Loucy (cell line): ENCODE measurements at regions not wholly inside any gene's neighbourhood (a gene's known extent, or its start where the extent isn't known, plus 50 kb on each side); places are given as distances from the start of the nearest gene placed in this dataset.

Source experiments
- H2AFZ ChIP-seq: fragments of 200-600 bp; sonication (generic); 2 replicates; pipeline ENCODE4 v1.6.0; 2016; ENCODE audit warnings: antibody characterized with exemption, mild to moderate bottlenecking, low read length, moderate library complexity
- H3F3A ChIP-seq: fragments of 200-600 bp; 2 replicates; pipeline ENCODE4 v1.6.0; 2016; ENCODE audit warnings: antibody characterized with exemption, low read depth, mild to moderate bottlenecking
- H3K27me3 ChIP-seq: fragments of 200-600 bp; sonication (generic); 2 replicates; pipeline ENCODE4 v1.6.1; 2014; ENCODE audit warnings: low read length, mild to moderate bottlenecking; ENCODE audit not compliant: insufficient read depth, poor library complexity, severe bottlenecking
- H3K36me3 ChIP-seq: fragments of 200-600 bp; sonication (generic); 2 replicates; pipeline ENCODE4 v1.6.1; 2016; ENCODE audit warnings: low read length; ENCODE audit not compliant: insufficient read depth
- H3K4me1 ChIP-seq: fragments of 200-600 bp; sonication (generic); 2 replicates; pipeline ENCODE4 v1.5.1; 2014; ENCODE audit warnings: low read length, mild to moderate bottlenecking; ENCODE audit not compliant: insufficient read depth, poor library complexity, severe bottlenecking
- H3K4me2 ChIP-seq: fragments of 200-600 bp; sonication (generic); 2 replicates; pipeline ENCODE4 v1.6.0; 2014; ENCODE audit warnings: antibody characterized with exemption, low read length, low read depth, mild to moderate bottlenecking; ENCODE audit not compliant: poor library complexity, severe bottlenecking
- H3K4me3 ChIP-seq: fragments of 200-600 bp; sonication (generic); 2 replicates; pipeline ENCODE4 v1.5.1; 2014; ENCODE audit warnings: low read length, mild to moderate bottlenecking, mixed read lengths; ENCODE audit not compliant: poor library complexity, severe bottlenecking
- H3K79me2 ChIP-seq: fragments of 200-600 bp; sonication (generic); 2 replicates; pipeline ENCODE4 v1.6.1; 2014; ENCODE audit warnings: low read length; ENCODE audit not compliant: insufficient read depth
- H3K9ac ChIP-seq: fragments of 200-600 bp; sonication (generic); 2 replicates; pipeline ENCODE4 v1.6.0; 2014; ENCODE audit warnings: mild to moderate bottlenecking, low read depth, low read length, moderate library complexity; ENCODE audit not compliant: poor library complexity, severe bottlenecking
- H3K9me2 ChIP-seq: fragments of 200-600 bp; sonication (generic); replicated peaks from 2 replicates; pipeline ENCODE4 v1.6.1; 2016; ENCODE audit warnings: low read depth, low read length, mixed read lengths
- H3K9me3 ChIP-seq: fragments of 200-600 bp; sonication (generic); 2 replicates; pipeline ENCODE4 v1.6.1; 2014; ENCODE audit warnings: mild to moderate bottlenecking, antibody characterized with exemption, low read length, low read depth; ENCODE audit not compliant: insufficient read depth
- H4K20me1 ChIP-seq: fragments of 200-600 bp; sonication (generic); 2 replicates; pipeline ENCODE4 v1.6.0; 2014; ENCODE audit warnings: antibody characterized with exemption, low read length, mild to moderate bottlenecking; ENCODE audit not compliant: insufficient read depth, poor library complexity, severe bottlenecking
- EZH2phosphoT487 ChIP-seq: fragments of 200-600 bp; IDR thresholded peaks from 2 replicates; pipeline ENCODE4 v1.6.1; 2018; ENCODE audit warnings: antibody characterized with exemption, mild to moderate bottlenecking, moderate library complexity, borderline replicate concordance
- TF ChIP-seq, protein P1 (sequence below): fragments of 200-600 bp; sonication (generic); conservative IDR thresholded peaks from 2 replicates; pipeline ENCODE4 v1.5.1; 2014; ENCODE audit warnings: mild to moderate bottlenecking, antibody characterized with exemption, low read length

DNA sequence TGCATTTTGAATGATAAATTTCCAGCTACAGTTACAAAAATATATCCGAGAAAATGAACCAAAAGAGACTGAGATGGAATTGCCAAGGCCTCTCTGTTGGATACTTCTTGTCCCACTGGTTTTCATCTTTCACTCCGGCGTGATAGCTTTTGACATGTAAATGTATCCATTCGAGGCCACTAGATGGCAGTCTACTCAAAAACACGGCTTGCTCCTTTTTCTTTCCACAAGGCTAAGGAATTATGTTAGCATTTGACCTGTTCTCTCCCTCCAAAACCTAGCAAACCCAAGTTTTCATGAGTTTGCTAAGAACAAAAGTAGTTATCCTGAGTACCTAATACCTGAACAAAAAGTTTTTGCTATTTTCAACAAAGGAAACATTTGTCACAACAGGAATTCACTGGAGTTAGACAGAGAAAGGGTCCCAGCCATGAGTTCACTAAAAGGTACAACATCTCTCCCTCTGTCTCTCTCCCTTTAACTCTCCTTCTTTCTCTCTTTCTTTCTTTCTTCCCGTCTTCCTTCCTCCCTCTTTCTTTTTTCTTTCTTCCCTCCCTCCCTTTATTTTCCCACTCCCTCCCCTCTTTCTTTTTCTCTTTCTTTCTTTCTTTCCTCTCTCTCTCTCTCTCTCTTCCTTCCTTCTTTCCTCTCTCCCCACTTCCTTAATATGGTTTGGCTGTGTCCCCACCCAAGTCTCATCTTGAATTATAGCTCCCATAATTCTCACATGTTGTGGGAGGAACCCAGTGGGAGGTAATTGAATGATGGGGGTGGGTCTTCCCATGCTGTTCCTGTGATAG lies 207.9 kb upstream of the MYO3A start:
- Histone ChIP-seq H3K9me3 (no peaks in the 10 kb centered on the region), H3F3A (no peaks in the 10 kb centered on the region), H3K79me2 (no peaks in the 10 kb centered on the region), H3K4me1 (no peaks in the 10 kb centered on the region), H2AFZ (peak overlapping the region; percentile 65), H3K4me2 (peak overlapping the region; percentile 16), H3K27me3 (no peaks in the 10 kb centered on the region), H3K36me3 (no peaks in the 10 kb centered on the region), H4K20me1 (no peaks in the 10 kb centered on the region), H3K4me3 (no peak overlapping the region), H3K9me2 (no peaks in the 10 kb centered on the region), H3K9ac (no peak overlapping the region)
- TF ChIP-seq EZH2phosphoT487 = no peak
- TF ChIP-seq, protein P1, sequence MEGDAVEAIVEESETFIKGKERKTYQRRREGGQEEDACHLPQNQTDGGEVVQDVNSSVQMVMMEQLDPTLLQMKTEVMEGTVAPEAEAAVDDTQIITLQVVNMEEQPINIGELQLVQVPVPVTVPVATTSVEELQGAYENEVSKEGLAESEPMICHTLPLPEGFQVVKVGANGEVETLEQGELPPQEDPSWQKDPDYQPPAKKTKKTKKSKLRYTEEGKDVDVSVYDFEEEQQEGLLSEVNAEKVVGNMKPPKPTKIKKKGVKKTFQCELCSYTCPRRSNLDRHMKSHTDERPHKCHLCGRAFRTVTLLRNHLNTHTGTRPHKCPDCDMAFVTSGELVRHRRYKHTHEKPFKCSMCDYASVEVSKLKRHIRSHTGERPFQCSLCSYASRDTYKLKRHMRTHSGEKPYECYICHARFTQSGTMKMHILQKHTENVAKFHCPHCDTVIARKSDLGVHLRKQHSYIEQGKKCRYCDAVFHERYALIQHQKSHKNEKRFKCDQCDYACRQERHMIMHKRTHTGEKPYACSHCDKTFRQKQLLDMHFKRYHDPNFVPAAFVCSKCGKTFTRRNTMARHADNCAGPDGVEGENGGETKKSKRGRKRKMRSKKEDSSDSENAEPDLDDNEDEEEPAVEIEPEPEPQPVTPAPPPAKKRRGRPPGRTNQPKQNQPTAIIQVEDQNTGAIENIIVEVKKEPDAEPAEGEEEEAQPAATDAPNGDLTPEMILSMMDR = peak; percentile 74

DNA sequence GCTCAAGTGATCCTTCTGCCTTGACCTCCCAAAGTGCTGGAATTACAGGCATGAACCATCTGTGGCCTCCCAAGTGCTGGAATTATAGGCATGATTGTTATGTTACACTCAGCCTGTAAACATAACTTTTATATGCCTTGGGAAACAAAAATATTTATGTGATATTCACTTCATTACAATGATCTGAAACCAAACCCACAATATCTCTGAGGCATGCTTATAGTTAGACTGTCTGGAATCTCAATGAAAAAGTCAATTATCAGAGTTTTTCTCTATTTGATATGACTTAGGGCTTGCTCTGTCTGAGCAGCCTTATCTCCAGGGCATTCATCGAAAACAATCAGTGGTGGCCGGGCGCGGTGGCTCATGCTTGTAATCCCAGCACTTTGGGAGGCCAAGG lies 195.3 kb upstream of the MYO3A start:
- H3K4me3 ChIP-seq = no peak overlapping the region
- H3K9me3 ChIP-seq = no peaks in the 10 kb centered on the region
- no peaks in the 10 kb centered on the region for H3F3A ChIP-seq
- H4K20me1 ChIP-seq = no peaks in the 10 kb centered on the region
- H2AFZ ChIP-seq = no peak overlapping the region
- H3K9me2 ChIP-seq = no peaks in the 10 kb centered on the region
- H3K9ac ChIP-seq = no peak overlapping the region
- TF ChIP-seq, protein P1 = no peak
- TF ChIP-seq EZH2phosphoT487 = no peak
- no peaks in the 10 kb centered on the region for H3K36me3 ChIP-seq
- H3K27me3 ChIP-seq = no peaks in the 10 kb centered on the region
- H3K4me1 ChIP-seq = no peaks in the 10 kb centered on the region
- H3K79me2 ChIP-seq = no peaks in the 10 kb centered on the region
- no peak overlapping the region for H3K4me2 ChIP-seq

DNA sequence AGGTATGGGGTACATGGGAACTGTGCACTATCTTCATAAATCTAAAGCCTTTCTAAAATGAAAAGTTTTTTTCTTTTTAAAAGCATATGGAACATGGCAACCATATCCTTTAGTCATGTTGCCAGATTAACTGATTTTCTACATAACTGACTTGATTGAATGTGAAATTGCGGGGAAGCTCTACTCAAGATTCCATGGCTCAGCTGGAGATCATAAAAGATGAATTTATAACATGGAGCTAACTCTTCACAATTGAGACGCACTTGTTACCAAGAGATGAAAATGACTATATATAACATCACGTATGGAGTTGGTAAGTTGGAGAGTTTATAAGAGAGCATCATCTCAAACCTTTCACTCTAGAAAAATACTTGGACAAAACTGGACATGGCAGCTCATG lies 190.2 kb upstream of the MYO3A start:
- no peaks in the 10 kb centered on the region for H3K27me3 ChIP-seq
- no peaks in the 10 kb centered on the region for H3K4me1 ChIP-seq
- H3K9me2 ChIP-seq = no peaks in the 10 kb centered on the region
- no peaks in the 10 kb centered on the region for H3F3A ChIP-seq
- H4K20me1 ChIP-seq = no peaks in the 10 kb centered on the region
- H3K4me2 ChIP-seq = no peak overlapping the region
- no peaks in the 10 kb centered on the region for H3K36me3 ChIP-seq
- H3K9ac ChIP-seq = no peak overlapping the region
- TF ChIP-seq, protein P1 = no peak
- TF ChIP-seq EZH2phosphoT487 = no peak
- no peak overlapping the region for H2AFZ ChIP-seq
- H3K9me3 ChIP-seq = no peaks in the 10 kb centered on the region
- no peak overlapping the region for H3K4me3 ChIP-seq
- no peaks in the 10 kb centered on the region for H3K79me2 ChIP-seq
